ENCODE measurements at regions not wholly inside any gene's neighbourhood (a gene's known extent, or its start where the extent isn't known, plus 50 kb on each side); places are given as distances from the start of the nearest gene placed in this dataset.

GRCh38 chr6:144722925-144723324, 437.8 kb downstream of the UTRN start:
- no peak for TF ChIP-seq CTCF (conservative IDR thresholded peaks at IDR 0.05; ENCODE audit: low read depth, low read length)
- no peak overlapping the region for H3K4me3 ChIP-seq (ENCODE audit: low read depth, low read length)
- DNase-seq (ENCODE audit: low read depth), result no peak

- no peak for DNase-seq (ENCODE audit: low read depth)
- no peak for TF ChIP-seq CTCF (conservative IDR thresholded peaks at IDR 0.05; ENCODE audit: low read depth, low read length)
- no peak overlapping the region for H3K4me3 ChIP-seq (ENCODE audit: low read depth, low read length)
Measured at GRCh38 chr6:144723431-144723830, 438.3 kb downstream of the UTRN start.

GRCh38 chr6:144724818-144725217, 439.7 kb downstream of the UTRN start:
- DNase-seq (ENCODE audit: low read depth), result no peak
- no peak for TF ChIP-seq CTCF (conservative IDR thresholded peaks at IDR 0.05; ENCODE audit: low read depth, low read length)
- H3K4me3 ChIP-seq (ENCODE audit: low read depth, low read length), result no peak overlapping the region

DNA sequence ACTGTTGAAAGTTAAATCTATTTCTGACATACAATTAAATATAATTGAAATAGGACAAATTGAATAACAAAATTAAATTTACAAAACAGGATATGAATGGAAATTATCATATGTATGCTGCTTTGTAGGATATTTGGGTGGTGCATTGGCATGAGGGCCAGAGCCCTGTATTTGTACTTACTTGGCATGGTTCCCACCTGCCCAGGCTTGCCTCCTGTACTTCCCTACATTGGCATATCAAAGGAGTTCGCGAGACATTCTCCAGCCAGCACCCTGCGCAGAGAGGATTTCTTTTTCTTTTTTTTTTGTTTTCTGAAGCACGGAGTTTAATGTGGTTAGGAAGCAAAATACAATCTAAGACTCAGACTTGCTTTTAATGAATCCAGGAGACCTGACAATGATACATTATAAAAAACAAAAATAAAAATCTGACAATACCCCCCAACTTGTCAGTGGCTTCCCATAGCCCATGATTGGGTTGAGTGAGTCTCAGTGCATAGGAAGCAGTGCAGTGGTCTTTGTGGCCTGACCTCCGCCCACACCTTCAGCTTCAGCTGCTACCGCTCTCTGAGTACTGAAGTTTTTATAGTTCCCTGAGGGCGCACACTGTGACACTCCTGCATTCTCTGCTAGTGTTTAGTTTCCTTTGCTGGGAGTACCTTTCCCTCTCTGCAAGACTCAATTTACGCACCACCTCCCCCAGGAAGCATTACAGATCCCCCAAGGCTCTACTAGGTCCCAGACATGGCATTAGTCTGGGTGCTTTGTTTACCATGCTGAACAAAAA, 440.8 kb downstream of the UTRN start:
- H3K4me3 ChIP-seq (ENCODE audit: low read depth, low read length), result no peak overlapping the region
- no peak for TF ChIP-seq CTCF (conservative IDR thresholded peaks at IDR 0.05; ENCODE audit: low read depth, low read length)
- DNase-seq (ENCODE audit: low read depth), result no peak

DNA sequence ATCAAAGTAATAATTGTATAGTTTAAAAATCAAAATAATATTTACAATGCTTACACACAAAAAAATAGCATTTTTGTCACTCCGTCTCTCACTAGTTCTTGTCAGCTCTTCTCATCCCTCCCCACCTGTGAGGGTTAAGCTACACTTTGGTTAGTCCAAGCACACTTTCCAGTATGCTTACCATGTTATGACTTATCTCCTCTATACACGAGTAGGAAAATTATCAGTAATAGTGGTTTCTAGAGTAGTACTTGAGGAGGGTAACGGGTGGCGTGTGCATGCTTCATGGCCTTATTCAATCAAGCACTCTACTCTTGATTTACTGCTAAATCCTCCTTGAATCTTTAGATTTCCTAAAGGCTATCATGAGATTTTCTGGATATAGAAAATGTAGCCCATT, 443.7 kb downstream of the UTRN start:
- H3K4me3 ChIP-seq (ENCODE audit: low read depth, low read length), result no peak overlapping the region
- TF ChIP-seq CTCF (conservative IDR thresholded peaks at IDR 0.05; ENCODE audit: low read depth, low read length), result no peak
- DNase-seq (ENCODE audit: low read depth), result no peak

- DNase-seq (ENCODE audit: low read depth), result no peak
- TF ChIP-seq CTCF (conservative IDR thresholded peaks at IDR 0.05; ENCODE audit: low read depth, low read length), result no peak
Measured at GRCh38 chr6:144729502-144729901, 444.4 kb downstream of the UTRN start.

DNA sequence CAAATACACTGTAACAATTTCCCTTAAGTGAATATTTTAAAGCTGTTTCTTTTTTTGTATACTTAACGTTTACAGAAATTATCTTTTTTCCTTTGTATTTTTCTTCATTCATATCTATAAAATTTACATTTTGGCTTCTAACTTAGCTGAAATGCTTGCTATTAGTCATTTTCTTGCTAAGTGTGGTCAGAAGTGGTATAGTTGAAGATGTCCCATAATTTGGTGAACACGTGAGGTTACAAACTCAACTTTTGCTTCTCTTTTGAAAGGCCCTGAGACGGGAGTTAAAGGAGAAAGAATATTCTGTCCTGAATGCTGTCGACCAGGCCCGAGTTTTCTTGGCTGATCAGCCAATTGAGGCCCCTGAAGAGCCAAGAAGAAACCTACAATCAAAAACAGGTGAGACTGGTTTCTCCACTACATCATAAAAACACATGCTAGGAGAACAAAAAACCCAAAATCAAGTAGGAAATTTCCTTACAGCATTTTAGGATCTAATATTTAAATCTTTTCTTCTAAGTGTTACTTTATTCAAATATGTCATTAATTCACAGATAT, 445.0 kb downstream of the UTRN start:
- no peak overlapping the region for H3K4me3 ChIP-seq (ENCODE audit: low read depth, low read length)
- no peak for DNase-seq (ENCODE audit: low read depth)
- TF ChIP-seq CTCF (conservative IDR thresholded peaks at IDR 0.05; ENCODE audit: low read depth, low read length), result no peak

More at GRCh38 chr6:144729502-144729901, 444.4 kb downstream of the UTRN start:
- no peak overlapping the region for H3K4me3 ChIP-seq (ENCODE audit: low read depth, low read length)

Measured in choroid plexus epithelial cell (primary cell).